Skeletal muscle cell (primary cell): ENCODE measurements at regions not wholly inside any gene's neighbourhood (a gene's known extent, or its start where the extent isn't known, plus 50 kb on each side); places are given as distances from the start of the nearest gene placed in this dataset.
A peak's percentile ranks its signal among the peaks of the same experiment; 100 is the strongest.

ENCODE experiments used
- DNase-seq: peaks from one replicate; pipeline ENCODE4 v3.0.0-alpha.2; 2010; ENCODE audit warnings: low read depth
- H3K4me3 ChIP-seq: 2 replicates; pipeline ENCODE4 v1.5.1; 2011; ENCODE audit warnings: low read depth, mild to moderate bottlenecking, control low read depth, low read length, moderate library complexity

DNA sequence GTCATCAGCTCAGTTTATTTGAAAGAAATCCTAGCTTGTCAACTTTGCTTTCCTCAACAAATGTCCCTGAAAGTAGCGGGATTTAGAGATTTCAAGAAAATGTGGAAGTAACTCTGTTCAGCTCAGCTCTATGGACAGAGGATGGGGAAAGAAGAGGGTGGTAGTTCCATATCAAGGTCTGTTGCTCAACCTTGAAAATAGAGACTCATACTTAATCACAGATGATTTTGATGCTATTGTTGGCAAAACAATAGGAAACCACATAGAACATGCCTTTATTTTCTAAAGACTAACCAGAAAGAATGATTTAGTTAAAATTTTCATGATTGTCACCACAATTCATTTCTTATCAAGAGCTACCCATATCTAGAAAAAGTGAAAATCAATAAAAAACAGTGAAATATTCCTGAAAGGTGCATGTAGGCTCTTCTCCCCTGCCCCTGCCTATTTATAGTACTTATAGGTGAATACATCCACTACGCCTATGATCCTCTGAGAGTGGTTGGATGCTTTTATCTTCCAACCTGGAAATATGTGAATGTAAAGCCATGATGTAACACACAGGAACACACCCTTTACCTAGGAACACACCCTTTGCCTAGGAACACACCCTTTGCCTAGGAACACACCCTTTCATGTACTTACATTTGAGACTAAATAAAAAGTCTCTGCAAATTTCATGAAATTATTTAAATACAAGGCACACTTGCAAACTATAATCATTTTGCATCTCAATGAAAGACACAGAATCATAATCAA lies 65.8 kb downstream of the ETAA1 start:
- no peak overlapping the region for H3K4me3 ChIP-seq
- DNase-seq, result no peak

DNA sequence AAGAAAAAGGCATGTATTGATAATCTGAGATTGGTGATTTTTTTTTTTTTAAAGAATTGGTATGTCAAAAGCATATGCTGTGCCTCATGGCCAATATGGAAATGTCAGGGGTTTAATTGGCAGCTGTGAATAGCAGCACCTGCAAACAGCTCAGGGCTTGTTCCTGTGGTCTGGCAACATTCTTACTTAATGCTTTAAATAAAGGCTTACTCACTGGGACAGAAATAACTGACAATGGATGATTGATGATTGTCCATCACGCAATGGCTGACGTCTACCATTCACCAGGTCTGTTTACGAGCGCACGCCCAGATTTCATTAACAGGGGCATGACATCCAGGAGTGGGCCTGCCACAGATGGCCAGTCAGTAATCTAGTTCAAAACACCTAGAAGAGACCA lies 66.7 kb downstream of the ETAA1 start:
- no peak for DNase-seq
- H3K4me3 ChIP-seq, result no peak overlapping the region

DNA sequence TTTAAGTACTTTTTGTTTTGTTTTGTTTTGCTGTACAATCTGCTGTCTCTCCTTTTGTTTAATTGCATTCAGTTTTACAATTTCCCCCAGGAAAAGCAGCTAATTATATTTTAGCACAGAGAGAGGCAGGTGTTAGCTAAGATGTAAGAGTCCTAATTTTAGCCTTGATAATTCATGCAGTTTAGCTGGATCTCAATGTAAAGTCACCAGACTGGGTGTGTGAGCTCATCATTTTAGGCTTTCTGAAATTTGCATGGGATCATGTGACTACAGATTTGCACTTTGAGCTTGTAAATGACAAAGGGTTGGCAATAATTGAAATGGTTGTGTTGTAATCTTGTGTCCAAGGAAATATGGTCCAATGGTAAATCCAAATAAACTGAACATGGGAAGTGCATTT lies 68.5 kb downstream of the ETAA1 start:
- no peak overlapping the region for H3K4me3 ChIP-seq
- DNase-seq, result no peak

DNA sequence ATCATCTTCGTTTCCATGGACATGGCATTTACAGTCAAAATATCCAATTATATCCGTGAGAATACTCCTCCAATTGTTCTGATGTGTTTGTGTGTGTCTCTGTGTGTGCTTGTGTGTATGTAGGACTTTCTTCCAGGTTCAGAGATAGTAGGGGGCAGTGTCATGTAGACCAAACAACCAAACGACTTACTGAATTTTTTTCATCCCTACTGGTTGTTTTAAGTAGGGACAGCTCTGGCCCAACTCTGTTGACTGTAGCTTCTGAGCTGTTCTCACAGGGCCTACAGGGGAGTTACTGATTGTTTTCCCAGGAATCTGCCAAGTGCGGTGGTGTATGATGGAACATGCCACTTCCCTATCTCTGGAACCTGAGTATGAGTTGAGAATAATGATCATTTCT lies 69.6 kb downstream of the ETAA1 start:
- H3K4me3 ChIP-seq, result no peak overlapping the region
- no peak for DNase-seq

DNA sequence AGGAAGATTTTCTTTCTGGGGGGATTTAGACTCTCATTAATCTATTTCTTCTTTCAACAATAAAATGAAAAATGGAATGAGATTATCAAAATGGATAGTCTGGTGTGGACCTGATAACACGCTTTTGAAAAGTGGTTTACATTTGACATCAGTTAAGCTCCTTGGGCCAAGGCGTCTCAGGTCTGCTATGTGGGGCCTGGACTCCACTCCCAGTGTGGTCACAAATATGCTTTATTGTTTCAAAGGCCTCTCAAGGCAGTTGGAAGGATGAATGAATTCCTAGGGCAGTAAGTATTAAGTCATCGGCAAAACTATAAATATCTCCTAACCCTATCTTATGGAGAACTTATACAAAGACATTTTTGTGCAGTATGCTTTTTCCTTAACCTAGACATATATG lies 74.5 kb downstream of the ETAA1 start:
- DNase-seq, result no peak
- H3K4me3 ChIP-seq, result no peak overlapping the region

DNA sequence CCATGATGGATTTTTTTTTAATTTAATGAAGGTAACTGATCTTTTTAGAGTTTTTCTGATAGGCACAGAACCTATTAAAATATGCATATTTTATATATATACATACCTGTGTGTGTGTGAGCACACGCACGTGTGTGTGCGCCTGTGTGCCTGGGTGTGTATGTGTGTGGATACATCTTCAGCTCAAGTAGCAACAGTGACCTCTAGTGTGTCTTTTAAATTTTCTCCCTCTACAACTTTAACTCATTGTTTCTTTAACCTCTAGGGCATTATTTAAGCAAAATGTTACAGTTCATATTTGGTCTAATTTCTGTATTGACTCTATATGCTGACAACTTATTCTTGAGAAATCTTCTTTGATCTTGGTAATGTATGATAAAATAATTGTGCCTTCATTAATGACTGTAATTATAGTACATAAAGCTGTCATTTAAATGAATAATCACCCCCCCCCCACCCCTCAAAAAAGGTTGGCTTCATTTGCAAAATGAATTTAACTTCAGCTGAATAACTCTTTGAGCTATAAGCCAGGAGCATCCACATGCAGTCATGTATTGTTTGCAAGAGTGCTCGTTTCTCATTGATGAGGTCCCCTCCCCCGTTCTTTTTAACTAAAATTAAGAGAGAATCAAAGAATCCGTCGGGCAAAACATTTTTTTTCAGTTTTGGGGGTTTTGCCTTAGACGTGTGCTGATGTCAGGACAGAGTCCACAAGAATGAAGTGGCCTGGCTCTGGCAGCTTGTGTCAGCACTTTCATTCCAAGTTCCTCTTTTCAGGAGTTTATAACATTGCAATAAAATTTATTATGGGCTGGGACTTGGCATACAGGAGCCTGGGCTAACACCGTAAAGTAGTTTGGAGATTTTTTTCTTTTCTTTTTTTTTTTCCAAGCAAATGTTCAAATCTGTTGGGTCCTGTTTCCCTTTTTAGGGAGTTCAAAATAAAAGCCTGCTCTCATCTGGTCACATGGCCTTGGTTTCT lies 80.0 kb downstream of the ETAA1 start:
- DNase-seq, result no peak
- no peak overlapping the region for H3K4me3 ChIP-seq

DNA sequence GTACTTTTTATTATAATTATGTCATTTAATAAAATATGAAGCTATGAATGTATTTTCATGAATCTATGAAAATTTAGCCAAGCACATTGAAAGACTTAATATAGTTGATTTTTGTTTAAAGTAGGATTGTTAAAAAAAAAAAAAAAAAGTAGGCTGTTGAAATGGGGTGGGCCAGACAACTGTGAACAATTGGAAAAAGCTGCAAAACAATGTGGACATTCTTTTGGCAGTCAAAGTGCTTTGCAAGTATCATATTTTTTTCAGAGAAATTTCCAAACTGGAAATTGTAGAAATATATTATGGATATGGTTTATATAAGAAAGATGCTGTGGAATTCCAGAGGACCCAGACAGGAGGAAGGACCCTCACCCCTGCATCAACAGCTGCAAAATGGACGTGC lies 82.1 kb downstream of the ETAA1 start:
- DNase-seq, result no peak
- H3K4me3 ChIP-seq, result no peak overlapping the region

DNA sequence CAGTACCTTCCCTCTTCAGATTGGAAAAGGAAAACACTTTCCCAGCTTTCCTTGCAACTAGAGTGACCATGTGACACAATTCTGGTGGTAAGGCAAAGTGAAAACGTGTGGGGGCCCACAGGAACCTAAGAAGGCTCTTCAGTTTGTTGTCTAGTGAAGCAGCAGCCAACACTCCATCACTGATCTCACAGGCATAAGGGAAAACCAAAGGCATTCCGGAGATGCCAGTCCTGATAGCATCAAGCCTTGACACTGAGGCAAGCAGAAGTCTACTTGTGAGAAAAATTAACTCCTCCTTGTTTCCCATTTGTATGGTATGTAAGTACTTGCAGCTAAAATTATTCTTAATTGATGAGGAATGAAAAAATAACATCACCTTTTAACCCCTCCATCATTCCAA lies 88.3 kb downstream of the ETAA1 start:
- H3K4me3 ChIP-seq, result no peak overlapping the region
- DNase-seq, result no peak

DNA sequence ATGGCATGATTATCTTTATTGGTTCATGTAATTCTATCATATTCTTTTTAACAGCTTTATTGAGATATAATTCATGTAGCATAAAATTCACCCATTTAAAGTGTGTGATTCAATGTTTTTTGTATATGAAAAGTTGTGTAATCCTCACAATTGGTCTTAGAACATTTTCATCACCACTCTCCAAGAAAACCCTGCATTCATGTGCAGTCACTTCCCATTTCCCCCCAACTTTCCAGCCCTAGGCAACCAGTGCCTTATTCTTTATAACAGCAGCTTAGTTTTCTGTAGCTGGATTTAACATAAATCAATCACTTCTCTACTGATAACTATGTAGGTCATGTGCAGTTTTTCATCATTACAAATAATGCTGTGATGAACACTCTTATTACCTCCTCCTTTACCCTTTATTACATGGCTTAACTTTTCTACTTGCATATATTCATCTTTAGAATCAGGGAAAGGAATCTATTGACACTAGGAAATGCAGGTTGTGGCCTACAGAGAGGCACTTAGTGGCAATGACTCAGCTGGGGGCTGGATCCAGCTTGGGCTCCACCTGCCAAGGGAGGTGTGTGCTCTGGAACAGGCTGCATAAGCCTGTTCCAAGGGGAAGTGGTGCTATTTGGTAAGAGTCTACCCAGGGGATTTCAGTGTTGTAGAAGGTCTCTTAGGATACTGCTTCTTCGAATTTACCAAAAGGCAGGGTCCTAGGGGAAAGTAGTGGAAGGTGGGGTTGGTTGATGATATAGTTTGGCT lies 89.1 kb downstream of the ETAA1 start:
- H3K4me3 ChIP-seq, result no peak overlapping the region
- DNase-seq, result no peak

DNA sequence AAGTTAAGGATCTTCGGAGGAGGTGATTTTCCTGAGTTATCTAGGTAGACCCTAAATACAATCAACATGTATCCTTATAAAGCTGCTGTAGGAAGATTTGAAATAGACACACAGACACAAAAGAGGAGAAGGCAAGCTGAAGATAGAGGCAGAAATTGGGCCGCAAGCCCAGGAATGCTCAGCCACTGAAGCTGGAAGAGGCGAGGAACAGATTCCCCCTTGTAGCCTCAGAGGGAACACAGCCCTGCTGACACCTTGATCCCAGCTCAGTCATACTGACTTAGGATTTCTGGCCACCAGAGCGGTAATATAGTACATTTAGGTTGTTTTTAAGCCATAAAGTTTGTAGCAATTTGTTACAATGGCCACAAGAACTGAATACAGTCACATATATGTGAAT lies 90.9 kb downstream of the ETAA1 start:
- DNase-seq, result no peak
- no peak overlapping the region for H3K4me3 ChIP-seq

DNA sequence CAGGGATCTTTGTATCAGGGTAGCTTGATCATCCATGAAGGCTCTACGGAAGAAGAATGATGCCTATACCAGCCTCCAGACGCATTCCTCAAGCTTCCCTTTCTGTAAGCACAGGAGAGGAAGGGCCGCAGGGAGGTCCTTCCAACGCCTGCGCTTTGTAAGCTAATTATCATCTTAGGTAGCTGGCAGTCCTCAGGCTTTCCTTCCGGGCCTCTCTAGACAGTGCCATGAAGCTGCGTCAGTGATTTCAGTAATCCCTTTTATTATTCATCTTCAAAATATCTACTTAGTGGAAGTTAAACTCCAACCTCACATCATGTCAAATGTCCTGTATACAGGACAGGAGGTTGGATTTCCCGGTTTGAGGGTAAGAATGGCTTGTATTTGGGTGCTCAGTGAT lies 92.3 kb downstream of the ETAA1 start:
- H3K4me3 ChIP-seq, result no peak overlapping the region
- DNase-seq, result no peak

DNA sequence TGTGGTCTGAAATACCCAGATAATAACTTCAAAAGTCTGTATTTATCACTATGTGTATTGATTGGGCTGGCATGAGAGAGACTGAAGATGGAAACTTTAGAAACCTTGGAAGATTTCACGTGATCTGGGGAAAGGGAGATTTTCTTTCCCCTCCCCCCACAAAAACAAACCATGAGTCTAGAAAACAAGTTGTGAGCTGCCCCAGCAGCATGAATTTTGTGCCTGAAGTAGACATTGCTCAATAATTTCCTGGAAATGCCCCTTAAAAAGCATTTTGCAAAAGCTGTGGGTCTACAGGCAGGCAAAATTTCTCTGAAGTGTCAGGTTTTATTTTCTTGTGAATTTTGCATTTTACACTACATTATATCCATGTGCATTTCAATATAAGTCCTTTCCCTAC lies 101.8 kb downstream of the ETAA1 start:
- no peak for DNase-seq
- H3K4me3 ChIP-seq, result no peak overlapping the region

DNA sequence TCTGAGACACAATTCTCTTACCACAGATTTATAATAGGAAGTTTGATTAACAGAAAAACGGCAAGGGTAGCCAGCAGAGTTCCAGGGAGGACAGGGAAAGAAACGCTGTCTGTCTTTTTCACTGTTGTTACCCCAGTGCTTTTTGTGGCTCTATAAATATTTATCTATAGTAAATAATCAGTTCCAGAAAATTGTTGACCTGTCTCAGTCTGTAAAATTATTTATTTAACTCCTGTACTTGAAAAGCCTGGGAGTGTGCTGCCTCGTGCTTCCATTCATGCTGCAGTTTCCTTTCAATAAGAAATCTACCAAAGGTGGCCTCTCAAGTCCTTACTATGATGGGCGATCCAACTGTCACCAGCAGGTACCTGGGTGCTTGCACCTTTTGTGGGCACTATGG lies 102.9 kb downstream of the ETAA1 start:
- no peak for DNase-seq
- H3K4me3 ChIP-seq, result no peak overlapping the region

DNA sequence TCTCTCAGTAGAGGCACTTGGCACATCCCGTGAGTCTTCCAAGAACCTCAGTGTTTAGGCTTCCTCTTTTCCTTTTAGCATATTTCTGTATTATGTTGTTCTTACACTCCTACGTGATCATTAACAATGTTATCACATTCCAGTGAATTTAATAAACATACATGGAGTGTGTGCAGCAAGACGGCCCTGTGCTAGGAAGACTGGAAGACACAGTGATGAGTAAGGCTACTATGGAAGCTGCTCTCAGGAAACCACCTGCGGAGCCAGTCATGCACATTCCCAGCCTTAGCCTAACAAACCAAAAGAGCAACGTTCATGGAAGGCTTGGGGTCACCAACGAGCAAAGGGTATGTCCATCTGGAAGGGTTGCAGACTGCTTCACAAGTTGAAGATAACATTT lies 103.4 kb downstream of the ETAA1 start:
- no peak overlapping the region for H3K4me3 ChIP-seq
- no peak for DNase-seq

DNA sequence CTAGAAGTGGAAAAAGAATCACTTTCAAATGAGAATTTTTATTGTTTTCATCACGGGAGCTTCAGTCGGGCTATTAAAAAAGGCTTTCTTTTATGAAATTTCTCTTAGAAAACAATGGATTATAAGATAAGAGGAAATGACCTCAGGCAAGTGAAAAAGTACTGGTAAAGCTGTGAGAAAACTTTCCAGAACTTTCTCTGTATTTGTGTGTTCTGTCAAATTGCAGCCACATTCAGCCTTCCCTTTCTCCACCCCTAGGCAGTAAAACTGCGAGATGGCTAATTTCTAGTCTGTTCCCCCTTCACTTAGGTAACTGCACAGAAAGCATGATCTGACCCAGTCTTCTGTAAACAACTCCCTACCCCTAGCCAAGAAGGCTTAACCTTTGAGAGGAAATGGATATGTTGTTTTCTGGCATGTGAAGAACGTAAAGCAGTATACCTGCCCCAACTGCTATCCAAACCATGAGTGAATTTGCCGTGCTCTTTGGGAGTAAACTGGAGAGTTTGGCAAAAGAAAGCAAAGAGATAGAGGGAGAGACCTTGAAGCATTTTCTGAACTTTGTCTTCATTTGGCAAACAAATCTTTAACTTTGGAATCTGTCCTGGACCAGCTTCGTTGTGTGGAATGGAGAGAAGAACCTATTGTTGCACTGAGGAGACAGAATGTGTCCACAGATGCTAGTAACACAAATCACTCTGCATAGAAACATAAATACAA lies 105.4 kb downstream of the ETAA1 start:
- peak; percentile 10 for DNase-seq
- H3K4me3 ChIP-seq, result no peak overlapping the region

DNA sequence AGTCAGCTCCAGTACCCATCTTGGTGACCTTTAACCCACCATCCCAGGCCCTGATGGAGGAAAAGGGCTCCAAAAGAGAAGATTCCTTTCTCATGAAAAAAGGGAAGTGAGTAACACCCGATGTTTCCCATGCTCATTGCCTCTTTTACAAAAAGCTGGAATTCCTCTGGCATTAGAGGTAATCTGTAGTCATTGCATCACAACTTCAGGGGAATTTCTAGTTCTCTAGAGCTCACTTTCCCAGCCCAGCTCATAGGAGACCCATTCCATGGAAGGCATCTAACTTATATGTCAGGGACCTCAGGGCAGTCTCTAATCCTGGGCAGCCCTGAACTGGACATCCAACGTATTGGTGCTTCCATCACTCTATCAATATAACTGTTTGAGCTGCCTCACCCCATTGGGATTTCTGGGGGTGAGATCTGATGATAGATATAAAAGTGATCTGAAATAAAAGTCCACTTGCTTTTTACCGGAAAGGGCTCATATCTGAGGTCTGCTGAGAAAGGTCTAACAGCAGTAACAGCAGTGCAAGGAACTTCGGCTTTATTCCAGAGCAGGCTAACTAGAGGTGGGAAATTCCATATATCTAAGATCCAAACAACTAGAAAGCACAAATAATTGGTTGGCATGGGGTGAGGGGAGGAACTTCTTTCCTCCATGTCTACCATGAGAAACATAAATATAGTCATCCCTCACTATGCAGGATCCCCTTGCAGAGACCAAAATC lies 106.1 kb downstream of the ETAA1 start:
- peak; percentile 93 for DNase-seq
- H3K4me3 ChIP-seq, result no peak overlapping the region

DNA sequence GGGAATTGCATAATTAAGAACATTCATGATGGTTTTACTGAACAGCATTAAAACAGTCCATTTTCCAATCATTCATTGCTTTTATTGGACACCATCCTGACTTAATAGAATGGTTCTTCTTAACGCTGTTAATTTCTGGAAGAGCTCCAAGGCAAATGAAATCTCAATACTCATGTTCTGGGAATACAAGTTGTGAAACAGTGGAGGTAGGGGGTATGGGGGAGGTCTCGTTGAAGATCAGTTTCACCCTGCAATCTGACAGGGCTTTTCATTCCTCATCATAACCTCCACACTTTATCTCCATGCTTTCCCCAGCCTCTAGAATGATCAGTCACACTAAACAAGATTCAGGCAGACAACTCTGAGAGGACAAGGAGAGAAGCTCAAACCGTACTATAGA lies 113.6 kb downstream of the ETAA1 start:
- peak; percentile 85 for DNase-seq
- no peak overlapping the region for H3K4me3 ChIP-seq

DNA sequence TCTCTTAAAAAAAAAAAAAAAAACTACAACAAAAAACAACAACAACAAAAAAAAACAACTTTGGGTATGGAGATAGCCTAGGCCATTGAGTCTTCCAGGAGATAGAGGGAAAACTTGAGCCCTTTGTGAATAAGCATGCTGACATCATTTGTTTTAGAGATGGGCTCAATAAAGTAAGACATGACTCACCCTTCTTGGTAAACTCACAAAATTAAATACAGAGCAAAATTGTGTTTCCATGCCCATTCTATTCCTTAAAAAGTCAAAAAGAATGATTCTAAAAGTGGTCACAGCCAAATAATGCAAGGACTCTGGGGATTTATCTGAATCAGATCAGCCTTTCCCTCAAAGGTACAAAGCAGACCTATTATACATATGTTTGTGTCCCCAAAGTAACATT lies 117.4 kb downstream of the ETAA1 start:
- peak; percentile 51 for DNase-seq
- H3K4me3 ChIP-seq, result no peak overlapping the region

DNA sequence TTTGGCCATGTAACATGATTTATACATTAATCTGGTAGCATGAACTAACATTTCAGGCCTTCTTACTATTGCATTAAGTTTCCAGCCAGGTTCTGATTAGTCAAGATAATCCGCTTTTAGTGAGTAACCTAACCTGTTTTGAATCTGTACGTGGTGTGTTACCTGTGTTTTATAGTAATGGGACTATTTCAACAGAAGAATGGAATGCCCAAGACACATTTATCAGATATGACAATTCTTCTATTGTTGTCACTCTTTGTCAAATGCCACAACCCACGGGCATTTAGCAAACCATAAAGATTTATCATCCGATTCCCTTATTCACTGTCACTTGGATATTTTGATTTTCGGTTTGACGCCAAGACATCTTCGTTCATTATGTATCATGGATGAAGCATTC lies 117.9 kb downstream of the ETAA1 start:
- no peak for DNase-seq
- no peak overlapping the region for H3K4me3 ChIP-seq
